Vagina (tissue), 2 donors: ENCODE measurements at regions not wholly inside any gene's neighbourhood (a gene's known extent, or its start where the extent isn't known, plus 50 kb on each side); places are given as distances from the start of the nearest gene placed in this dataset.

Experiments used
- DNase-seq, 2 donors: peaks; one replicate each; pipeline ENCODE4 v3.0.0-alpha.2; 2017; ENCODE audit errors: extremely low spot score in 2 of 2
- H3K27ac ChIP-seq: fragments of 200-600 bp; sonication (generic); one replicate; pipeline ENCODE4 v1.5.1; 2019
- H3K27me3 ChIP-seq: fragments of 200-600 bp; sonication (generic); one replicate; pipeline ENCODE4 v1.5.1; 2019
- H3K36me3 ChIP-seq, 2 donors: fragments of 200-600 bp; sonication (generic); one replicate each; pipeline ENCODE4 v1.5.1; 2017 to 2019
- H3K4me1 ChIP-seq: fragments of 200-600 bp; sonication (generic); one replicate; pipeline ENCODE4 v1.5.1; 2019
- H3K4me3 ChIP-seq, 2 donors: fragments of 200-600 bp; sonication (generic); 1 replicate in 1 of 2; 2 replicates in 1 of 2; pipeline ENCODE4 v1.5.1; 2016 to 2019
- H3K9me3 ChIP-seq: fragments of 200-600 bp; sonication (generic); one replicate; pipeline ENCODE4 v1.5.1; 2019
- POLR2A ChIP-seq, 2 donors: fragments of 450-650 bp; IDR thresholded peaks; one replicate each; pipeline ENCODE4 v1.6.1; 2017; ENCODE audit warnings: antibody characterized with exemption in 2 of 2, mild to moderate bottlenecking in 2 of 2, moderate library complexity in 2 of 2
- POLR2AphosphoS5 ChIP-seq, 2 donors: sonication (generic); formaldehyde crosslinking; IDR thresholded peaks; one replicate each; pipeline ENCODE4 v1.9.0; 2017; ENCODE audit warnings: antibody characterized with exemption in 2 of 2, mild to moderate bottlenecking in 2 of 2, low read depth in 1 of 2; ENCODE audit not compliant: insufficient read depth in 1 of 2
- intact Hi-C: fragments of 100-400 bp; cut with DNase I; formaldehyde crosslinking; loops from one replicate; pipeline ENCODE4 v1.15.1; 2023
- TF ChIP-seq, protein P1 (sequence below), 3 experiments: fragments of 450-650 bp in 2 of 3; fragments of 200-600 bp in 1 of 3; sonication (generic) in 1 of 3; IDR thresholded peaks; one replicate each; pipeline ENCODE4 v1.5.1; 2017 to 2019; ENCODE audit warnings: antibody characterized with exemption in 3 of 3, mild to moderate bottlenecking in 2 of 3, moderate library complexity in 2 of 3

DNA sequence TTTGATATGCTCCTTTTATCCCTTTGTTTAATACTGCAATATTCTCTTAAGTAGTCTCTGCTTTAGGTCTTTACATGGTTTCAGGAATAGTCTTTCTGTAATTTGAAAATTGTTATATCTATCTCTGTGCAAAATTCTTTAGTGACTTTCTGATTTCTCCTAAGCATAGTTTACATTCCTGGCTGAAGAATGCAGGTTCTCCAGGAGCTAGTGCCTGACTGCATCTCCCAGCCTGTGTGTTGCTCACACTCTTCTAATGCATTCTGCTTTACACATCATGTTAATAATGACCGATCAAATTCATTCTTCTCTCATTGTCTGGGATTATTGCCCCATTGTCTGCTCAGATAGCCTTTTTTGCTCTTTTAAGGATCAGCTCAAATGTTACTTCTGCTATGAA lies 1349.2 kb downstream of the DSC3 start:
- Histone ChIP-seq H3K27ac (no peak overlapping the region), H3K4me1 (no peaks in the 10 kb centered on the region), H3K9me3 (no peaks in the 10 kb centered on the region), H3K36me3 (no peaks in the 10 kb centered on the region), H3K27me3 (no peaks in the 10 kb centered on the region), H3K4me3 (no peak overlapping the region)
- intact Hi-C loops: no loop called here
- DNase-seq: no peak
- TF ChIP-seq, protein P1, sequence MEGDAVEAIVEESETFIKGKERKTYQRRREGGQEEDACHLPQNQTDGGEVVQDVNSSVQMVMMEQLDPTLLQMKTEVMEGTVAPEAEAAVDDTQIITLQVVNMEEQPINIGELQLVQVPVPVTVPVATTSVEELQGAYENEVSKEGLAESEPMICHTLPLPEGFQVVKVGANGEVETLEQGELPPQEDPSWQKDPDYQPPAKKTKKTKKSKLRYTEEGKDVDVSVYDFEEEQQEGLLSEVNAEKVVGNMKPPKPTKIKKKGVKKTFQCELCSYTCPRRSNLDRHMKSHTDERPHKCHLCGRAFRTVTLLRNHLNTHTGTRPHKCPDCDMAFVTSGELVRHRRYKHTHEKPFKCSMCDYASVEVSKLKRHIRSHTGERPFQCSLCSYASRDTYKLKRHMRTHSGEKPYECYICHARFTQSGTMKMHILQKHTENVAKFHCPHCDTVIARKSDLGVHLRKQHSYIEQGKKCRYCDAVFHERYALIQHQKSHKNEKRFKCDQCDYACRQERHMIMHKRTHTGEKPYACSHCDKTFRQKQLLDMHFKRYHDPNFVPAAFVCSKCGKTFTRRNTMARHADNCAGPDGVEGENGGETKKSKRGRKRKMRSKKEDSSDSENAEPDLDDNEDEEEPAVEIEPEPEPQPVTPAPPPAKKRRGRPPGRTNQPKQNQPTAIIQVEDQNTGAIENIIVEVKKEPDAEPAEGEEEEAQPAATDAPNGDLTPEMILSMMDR (IDR thresholded peaks at IDR 0.05): no peak
- no peak for TF ChIP-seq POLR2AphosphoS5 (IDR thresholded peaks at IDR 0.05; ENCODE audit: insufficient read depth in 1 of 2, low read depth in 1 of 2)

DNA sequence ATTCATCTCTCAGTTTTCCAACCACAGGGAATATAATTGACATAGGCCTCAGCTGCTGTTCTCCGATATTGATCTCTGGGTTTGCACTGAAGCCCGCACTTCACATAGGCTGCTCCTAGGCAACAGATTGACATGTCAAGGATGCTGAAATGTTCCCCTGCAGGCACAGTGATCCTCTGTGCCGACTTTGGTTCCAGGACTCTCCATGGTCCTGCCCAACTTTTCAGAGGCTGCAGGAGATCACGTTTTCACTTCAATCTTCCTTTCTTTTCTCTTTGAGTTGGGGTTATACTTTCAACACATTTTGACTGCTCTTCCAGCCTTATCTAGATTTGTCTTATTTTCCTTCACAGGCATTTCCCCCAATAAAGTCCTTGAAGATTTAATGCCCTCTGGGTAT lies 1361.0 kb downstream of the DSC3 start:
- Histone ChIP-seq H3K4me1 (no peaks in the 10 kb centered on the region), H3K27me3 (no peaks in the 10 kb centered on the region), H3K4me3 (no peak overlapping the region), H3K9me3 (no peaks in the 10 kb centered on the region), H3K27ac (no peak overlapping the region), H3K36me3 (no peaks in the 10 kb centered on the region)
- intact Hi-C loops: no loop called here
- TF ChIP-seq, protein P1 (IDR thresholded peaks at IDR 0.05): no peak
- TF ChIP-seq POLR2AphosphoS5 (IDR thresholded peaks at IDR 0.05; ENCODE audit: insufficient read depth in 1 of 2, low read depth in 1 of 2) (no peak), POLR2A (IDR thresholded peaks at IDR 0.05) (no peak)
- DNase-seq: no peak

DNA sequence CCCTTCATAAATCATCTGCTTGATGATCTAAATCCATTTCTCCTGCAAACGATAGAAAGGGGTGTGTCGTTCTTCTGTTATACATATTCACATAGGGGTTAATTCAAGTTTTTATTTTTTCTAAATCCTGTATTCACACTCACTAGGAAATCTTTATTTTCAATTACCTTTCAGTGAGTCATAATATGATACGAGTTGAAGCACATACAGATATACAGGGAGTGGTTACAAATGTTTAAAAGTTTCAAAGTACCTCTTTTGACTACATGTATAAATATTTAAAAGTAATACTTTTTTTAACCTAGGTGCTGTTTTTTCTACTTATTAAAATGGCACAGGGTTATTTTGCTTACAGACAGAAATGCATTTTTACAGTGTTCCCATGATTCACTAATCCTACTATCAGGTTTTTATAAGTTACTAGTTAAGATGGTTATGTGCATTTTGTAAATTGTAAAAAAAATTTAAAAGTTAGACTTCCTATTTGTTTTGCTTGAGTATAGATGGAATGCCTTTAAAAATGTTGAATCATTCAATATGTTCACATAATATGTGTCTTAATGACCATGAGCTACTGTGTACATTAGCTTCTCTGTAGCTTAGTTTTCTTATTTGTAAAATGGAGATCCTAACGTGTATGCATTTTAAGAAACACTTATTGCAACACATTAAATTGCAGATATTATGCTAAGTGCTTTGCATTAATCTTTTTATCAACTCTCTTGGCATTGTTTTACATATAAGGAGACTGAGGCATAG lies 1378.1 kb downstream of the DSC3 start:
- no peak for TF ChIP-seq POLR2AphosphoS5 (IDR thresholded peaks at IDR 0.05; ENCODE audit: insufficient read depth in 1 of 2, low read depth in 1 of 2)
- TF ChIP-seq POLR2A (IDR thresholded peaks at IDR 0.05): no peak
- TF ChIP-seq, protein P1 (IDR thresholded peaks at IDR 0.05): no peak
- H3K27ac ChIP-seq: no peak overlapping the region
- H3K4me1 ChIP-seq: no peaks in the 10 kb centered on the region

DNA sequence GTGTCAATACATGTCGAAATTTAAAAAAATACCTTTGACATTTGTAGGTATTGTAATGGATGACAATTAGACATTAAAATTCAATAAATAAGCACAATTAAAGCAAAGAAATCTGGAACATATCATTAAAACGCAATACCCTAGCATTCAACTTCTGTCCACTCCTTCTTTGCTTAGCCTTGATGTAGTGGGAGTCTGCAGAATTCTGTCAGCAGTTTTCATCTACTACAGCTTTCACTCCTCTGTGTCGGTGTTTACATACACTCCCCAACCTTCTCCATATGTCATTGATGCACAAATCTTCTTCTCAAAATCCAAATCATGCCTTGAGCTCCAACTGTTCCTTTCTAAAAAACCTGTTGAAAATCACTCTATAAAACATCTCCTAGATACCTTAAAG lies 1380.6 kb downstream of the DSC3 start:
- no peak overlapping the region for H3K4me3 ChIP-seq
- no peaks in the 10 kb centered on the region for H3K27me3 ChIP-seq
- DNase-seq: no peak
- no peak overlapping the region for H3K27ac ChIP-seq
- TF ChIP-seq, protein P1 (IDR thresholded peaks at IDR 0.05): no peak
- no peak for TF ChIP-seq POLR2A (IDR thresholded peaks at IDR 0.05)
- no peak for TF ChIP-seq POLR2AphosphoS5 (IDR thresholded peaks at IDR 0.05; ENCODE audit: insufficient read depth in 1 of 2, low read depth in 1 of 2)
- intact Hi-C loops: no loop called here
- H3K9me3 ChIP-seq: no peaks in the 10 kb centered on the region
- H3K36me3 ChIP-seq: no peaks in the 10 kb centered on the region
- H3K4me1 ChIP-seq: no peaks in the 10 kb centered on the region

More for the DNA sequence above, 1378.1 kb downstream of the DSC3 start:
- Histone ChIP-seq H3K9me3 (no peaks in the 10 kb centered on the region), H3K27me3 (no peaks in the 10 kb centered on the region), H3K4me3 (no peak overlapping the region), H3K36me3 (no peaks in the 10 kb centered on the region)
- no peak for DNase-seq
- intact Hi-C loops: no loop called here

DNA sequence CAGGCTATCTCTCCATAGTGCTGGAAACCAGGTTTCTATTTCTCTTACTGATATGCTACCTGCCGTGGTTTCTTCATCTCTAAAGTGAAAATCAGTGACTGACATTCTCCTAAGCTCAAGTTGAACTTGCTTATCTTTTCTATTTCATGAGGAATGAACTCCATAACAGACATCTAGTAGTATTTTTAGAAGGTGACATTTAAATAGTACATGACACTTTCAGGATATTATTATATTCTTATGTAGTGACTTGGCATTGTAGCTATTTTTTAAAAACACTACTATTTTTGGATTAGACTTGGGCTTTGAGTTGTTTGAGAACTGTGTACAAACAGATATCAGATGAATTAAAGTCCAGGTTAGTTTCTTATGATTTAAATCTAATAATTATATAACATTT lies 1381.8 kb downstream of the DSC3 start:
- H3K9me3 ChIP-seq: no peaks in the 10 kb centered on the region
- H3K27me3 ChIP-seq: no peaks in the 10 kb centered on the region
- DNase-seq: no peak
- no peaks in the 10 kb centered on the region for H3K4me1 ChIP-seq
- intact Hi-C loops: no loop called here
- TF ChIP-seq POLR2A (IDR thresholded peaks at IDR 0.05): no peak
- TF ChIP-seq POLR2AphosphoS5 (IDR thresholded peaks at IDR 0.05; ENCODE audit: insufficient read depth in 1 of 2, low read depth in 1 of 2): no peak
- TF ChIP-seq, protein P1 (IDR thresholded peaks at IDR 0.05): no peak
- no peak overlapping the region for H3K27ac ChIP-seq
- no peaks in the 10 kb centered on the region for H3K36me3 ChIP-seq
- H3K4me3 ChIP-seq: no peak overlapping the region
